GM23338 (cell line): ENCODE measurements at regions not wholly inside any gene's neighbourhood (a gene's known extent, or its start where the extent isn't known, plus 50 kb on each side); places are given as distances from the start of the nearest gene placed in this dataset.

Experiments used
- ATAC-seq: fragments of 200-7000 bp; cut with Tn5 transposase; 3 replicates; pipeline ENCODE4 v1.9.1; 2020
- DNase-seq: peaks from one replicate; pipeline ENCODE4 v3.0.0-alpha.2; 2015; ENCODE audit warnings: low spot score
- H2AFZ ChIP-seq: fragments of 200-600 bp; sonication (generic); 2 replicates; pipeline ENCODE4 v1.8.0; 2016; ENCODE audit warnings: antibody characterized with exemption, mild to moderate bottlenecking, moderate library complexity
- H3F3A ChIP-seq: fragments of 200-600 bp; sonication (generic); replicated peaks from 2 replicates; pipeline ENCODE4 v1.8.0; 2017; ENCODE audit warnings: antibody characterized with exemption, mixed run types, low read depth
- H3K27ac ChIP-seq: fragments of 200-600 bp; sonication (generic); 2 replicates; pipeline ENCODE4 v1.6.1; 2016; ENCODE audit warnings: low read depth
- H3K27me3 ChIP-seq: fragments of 200-600 bp; sonication (generic); 2 replicates; pipeline ENCODE4 v1.8.0; 2016; ENCODE audit warnings: mild to moderate bottlenecking, mixed run types, moderate library complexity; ENCODE audit not compliant: insufficient read depth
- H3K36me3 ChIP-seq: fragments of 200-600 bp; sonication (generic); 2 replicates; pipeline ENCODE4 v1.8.0; 2016; ENCODE audit warnings: mild to moderate bottlenecking; ENCODE audit not compliant: insufficient read depth
- H3K4me1 ChIP-seq: fragments of 200-600 bp; sonication (generic); 2 replicates; pipeline ENCODE4 v1.8.0; 2016; ENCODE audit warnings: mild to moderate bottlenecking, moderate library complexity; ENCODE audit not compliant: insufficient read depth
- H3K4me2 ChIP-seq: fragments of 200-600 bp; sonication (generic); 2 replicates; pipeline ENCODE4 v1.7.1; 2017; ENCODE audit warnings: mixed run types
- H3K4me3 ChIP-seq: fragments of 200-600 bp; sonication (generic); 2 replicates; pipeline ENCODE4 v1.6.1; 2016; ENCODE audit warnings: mixed run types
- H3K79me2 ChIP-seq: fragments of 200-600 bp; sonication (generic); replicated peaks from 2 replicates; pipeline ENCODE4 v1.8.0; 2017; ENCODE audit warnings: mild to moderate bottlenecking; ENCODE audit not compliant: insufficient read depth
- H3K9me2 ChIP-seq: fragments of 200-600 bp; sonication (generic); 2 replicates; pipeline ENCODE4 v1.8.0; 2017; ENCODE audit not compliant: insufficient read depth
- H4K20me1 ChIP-seq: fragments of 200-600 bp; sonication (generic); replicated peaks from 2 replicates; pipeline ENCODE4 v1.8.0; 2017; ENCODE audit warnings: mild to moderate bottlenecking; ENCODE audit not compliant: insufficient read depth
- H3K27ac Mint-ChIP-seq: 2 replicates; pipeline ENCODE4 v1.8.0; 2020; ENCODE audit warnings: inconsistent platforms, mild to moderate bottlenecking, moderate library complexity, mixed read lengths
- H3K27me3 Mint-ChIP-seq: 3 replicates; pipeline ENCODE4 v1.8.0; 2022; ENCODE audit warnings: low read depth, mild to moderate bottlenecking, moderate library complexity, mixed read lengths, inconsistent platforms; ENCODE audit not compliant: insufficient read depth, poor library complexity
- H3K36me3 Mint-ChIP-seq: 3 replicates; pipeline ENCODE4 v1.8.0; 2021; ENCODE audit warnings: low read depth, mild to moderate bottlenecking, inconsistent platforms, moderate library complexity, mixed read lengths
- H3K4me1 Mint-ChIP-seq: 3 replicates; pipeline ENCODE4 v1.8.0; 2020; ENCODE audit warnings: mild to moderate bottlenecking, inconsistent platforms, mixed read lengths
- H3K4me3 Mint-ChIP-seq: 3 replicates; pipeline ENCODE4 v1.8.0; 2021; ENCODE audit warnings: moderate library complexity, mild to moderate bottlenecking, inconsistent platforms, mixed read lengths
- H3K9me3 Mint-ChIP-seq: 3 replicates; pipeline ENCODE4 v1.8.0; 2020; ENCODE audit warnings: moderate library complexity, mild to moderate bottlenecking, inconsistent platforms, mixed read lengths
- CREB1 ChIP-seq: fragments of 250-450 bp; sonication (Bioruptor Pico); IDR thresholded peaks from 2 replicates; pipeline ENCODE4 v1.5.0; 2020; ENCODE audit warnings: low read depth, mild to moderate bottlenecking, moderate library complexity
- CTCF ChIP-seq, 2 experiments: fragments of 200-600 bp in 1 of 2; sonication (generic) in 1 of 2; conservative IDR thresholded peaks; 2 replicates each; pipeline versions ENCODE4 v1.5.1 to v1.6.1; 2016 to 2017; ENCODE audit warnings: antibody characterized with exemption in 2 of 2, low read depth in 2 of 2, mild to moderate bottlenecking in 2 of 2, moderate library complexity in 1 of 2
- ETS1 ChIP-seq: IDR thresholded peaks from 2 replicates; pipeline ENCODE4 v1.6.1; 2016; ENCODE audit warnings: antibody characterized with exemption
- EZH2 ChIP-seq: fragments of 200-600 bp; sonication (generic); IDR thresholded peaks from one replicate; pipeline ENCODE4 v1.8.0; 2017; ENCODE audit warnings: antibody characterized with exemption, mild to moderate bottlenecking, low read depth; ENCODE audit not compliant: unreplicated experiment
- EZH2phosphoT487 ChIP-seq: fragments of 200-600 bp; sonication (generic); IDR thresholded peaks from one replicate; pipeline ENCODE4 v1.8.1; 2018; ENCODE audit warnings: antibody characterized with exemption; ENCODE audit not compliant: unreplicated experiment
- JUNB ChIP-seq: IDR thresholded peaks from one replicate; pipeline ENCODE4 v1.6.1; 2016; ENCODE audit warnings: antibody characterized with exemption; ENCODE audit not compliant: unreplicated experiment
- NANOG ChIP-seq: IDR thresholded peaks from 2 replicates; pipeline ENCODE4 v1.6.1; 2016; ENCODE audit warnings: antibody characterized with exemption, borderline replicate concordance
- POLR2AphosphoS5 ChIP-seq: IDR thresholded peaks from 2 replicates; pipeline ENCODE4 v1.6.1; 2016; ENCODE audit warnings: antibody characterized with exemption, low read depth
- REST ChIP-seq: IDR thresholded peaks from one replicate; pipeline ENCODE4 v1.6.1; 2018; ENCODE audit warnings: antibody characterized with exemption; ENCODE audit not compliant: unreplicated experiment
- STAT1 ChIP-seq: IDR thresholded peaks from one replicate; pipeline ENCODE4 v1.6.1; 2016; ENCODE audit warnings: antibody characterized with exemption; ENCODE audit not compliant: unreplicated experiment
- ZNF114 ChIP-seq: fragments of 250-450 bp; sonication (Bioruptor Pico); IDR thresholded peaks from 2 replicates; pipeline ENCODE4 v1.5.0; 2020; ENCODE audit warnings: mild to moderate bottlenecking, moderate library complexity
- ZNF331 ChIP-seq: fragments of 250-450 bp; sonication (Bioruptor Pico); IDR thresholded peaks from 2 replicates; pipeline ENCODE4 v1.5.0; 2020; ENCODE audit warnings: low read depth, mild to moderate bottlenecking, moderate library complexity
- ZNF462 ChIP-seq: fragments of 250-450 bp; sonication (Bioruptor Pico); IDR thresholded peaks from 2 replicates; pipeline ENCODE4 v1.5.0; 2020; ENCODE audit warnings: mild to moderate bottlenecking, moderate library complexity

GRCh38 chr1:60483509-60483908 lies 409.9 kb upstream of the C1orf87 start:
- Mint-ChIP-seq H3K4me1 (no peaks in the 10 kb centered on the region), H3K27ac (no peak overlapping the region), H3K9me3 (peaks cover 7% of the 10 kb centered on the region), H3K27me3 (no peaks in the 10 kb centered on the region), H3K36me3 (0 out of 3 replicates have a peak, but pooled peaks cover 3% of the 10 kb centered on the region), H3K4me3 (no peak overlapping the region)
- Histone ChIP-seq H3K36me3 (no peaks in the 10 kb centered on the region), H3K27me3 (no peaks in the 10 kb centered on the region), H3K4me2 (no peak overlapping the region), H3K27ac (no peak overlapping the region), H4K20me1 (no peaks in the 10 kb centered on the region), H2AFZ (no peak overlapping the region), H3K79me2 (no peaks in the 10 kb centered on the region), H3F3A (no peaks in the 10 kb centered on the region), H3K9me2 (no peaks in the 10 kb centered on the region), H3K4me3 (no peak overlapping the region), H3K4me1 (no peaks in the 10 kb centered on the region)
- no peak for TF ChIP-seq ZNF462 (CRISPR knock-in tag)
- TF ChIP-seq EZH2phosphoT487 = no peak
- TF ChIP-seq STAT1 = no peak
- no peak for TF ChIP-seq NANOG
- TF ChIP-seq EZH2 = no peak
- no peak for TF ChIP-seq ZNF331 (CRISPR knock-in tag)
- TF ChIP-seq CTCF (conservative IDR thresholded peaks at IDR 0.05; ENCODE audit: low read depth in 2 of 2) = no peak
- TF ChIP-seq CREB1 (CRISPR knock-in tag) = no peak
- TF ChIP-seq ETS1 = no peak
- TF ChIP-seq REST = no peak
- TF ChIP-seq POLR2AphosphoS5 = no peak
- TF ChIP-seq JUNB = no peak
- no peak for TF ChIP-seq ZNF114
- ATAC-seq (no peak), DNase-seq (no peak)
